ENCODE measurements at regions not wholly inside any gene's neighbourhood (a gene's known extent, or its start where the extent isn't known, plus 50 kb on each side); places are given as distances from the start of the nearest gene placed in this dataset.

- Histone ChIP-seq H3K27me3 (ENCODE audit: control insufficient read depth, insufficient read depth, low read length) (no peaks in the 10 kb centered on the region), H3K4me1 (ENCODE audit: control insufficient read depth, insufficient read depth, low read length) (no peaks in the 10 kb centered on the region), H3K9me3 (ENCODE audit: control insufficient read depth, insufficient read depth, low read depth, low read length) (no peaks in the 10 kb centered on the region), H3K27ac (ENCODE audit: low read length) (no peak overlapping the region), H3K4me3 (ENCODE audit: low read depth in 2 of 2, low read length in 2 of 2) (no peak overlapping the region), H3K36me3 (ENCODE audit: control insufficient read depth, insufficient read depth, low read length) (no peaks in the 10 kb centered on the region)
- ChIA-PET CTCF (no interaction called here), POLR2A (no interaction called here)
- no TSS peak for BruUV-seq (replicated peaks)
- intact Hi-C loops (cut with micrococcal nuclease; ENCODE audit: unreplicated experiment) = no loop called here
- DNase-seq (ENCODE audit: low read depth, low spot score) (no peak), ATAC-seq (no peak)
- TF ChIP-seq REST (IDR thresholded peaks at IDR 0.05; ENCODE audit: insufficient read depth in 1 of 2, low read depth in 2 of 2, low read length in 1 of 2) = no peak
- TF ChIP-seq CTCF (IDR thresholded peaks at IDR 0.05) = no peak
- in situ Hi-C loops (cut with HindIII; ENCODE audit: low pct_unique_long_range_greater_than_20kb, low sequenced_read_pairs) = no loop called here
These were observed 613.1 kb upstream of the ADGRL2 start for GRCh38 chr1:81187635-81188034.

GRCh38 chr1:81186261-81186660 lies 614.5 kb upstream of the ADGRL2 start:
- no peak for ATAC-seq
- Histone ChIP-seq H3K36me3 (ENCODE audit: control insufficient read depth, insufficient read depth, low read length) (no peaks in the 10 kb centered on the region), H3K27me3 (ENCODE audit: control insufficient read depth, insufficient read depth, low read length) (no peaks in the 10 kb centered on the region), H3K4me3 (ENCODE audit: low read depth in 2 of 2, low read length in 2 of 2) (no peak overlapping the region), H3K4me1 (ENCODE audit: control insufficient read depth, insufficient read depth, low read length) (no peaks in the 10 kb centered on the region), H3K9me3 (ENCODE audit: control insufficient read depth, insufficient read depth, low read depth, low read length) (no peaks in the 10 kb centered on the region), H3K27ac (ENCODE audit: low read length) (no peak overlapping the region)
- BruUV-seq (replicated peaks) = no TSS peak
- DNase-seq (ENCODE audit: low read depth, low spot score) = no peak
- TF ChIP-seq POLR2AphosphoS5 (IDR thresholded peaks at IDR 0.05; ENCODE audit: low read depth, low read length) (no peak), REST (IDR thresholded peaks at IDR 0.05; ENCODE audit: insufficient read depth in 1 of 2, low read depth in 2 of 2, low read length in 1 of 2) (no peak), CTCF (IDR thresholded peaks at IDR 0.05) (no peak), SIN3A (IDR thresholded peaks at IDR 0.05; ENCODE audit: borderline replicate concordance, insufficient read depth, low read depth, low read length) (no peak), TCF7L2 (IDR thresholded peaks at IDR 0.05; ENCODE audit: low read depth, low read length) (no peak)
- POLR2A ChIA-PET = no interaction called here
- in situ Hi-C loops (cut with HindIII; ENCODE audit: low pct_unique_long_range_greater_than_20kb, low sequenced_read_pairs) = no loop called here
- intact Hi-C loops (cut with micrococcal nuclease; ENCODE audit: unreplicated experiment) = no loop called here
- CTCF ChIA-PET = no interaction called here

All from Panc1 (cell line).